HG03280 (cell line): ENCODE measurements at regions not wholly inside any gene's neighbourhood (a gene's known extent, or its start where the extent isn't known, plus 50 kb on each side); places are given as distances from the start of the nearest gene placed in this dataset.

Experiments used
- ATAC-seq: cut with Tn5 transposase; IDR thresholded peaks from one replicate; pipeline ENCODE4 v1.9.1; 2021; ENCODE audit warnings: mild to moderate bottlenecking, moderate library complexity; ENCODE audit not compliant: unreplicated experiment

DNA sequence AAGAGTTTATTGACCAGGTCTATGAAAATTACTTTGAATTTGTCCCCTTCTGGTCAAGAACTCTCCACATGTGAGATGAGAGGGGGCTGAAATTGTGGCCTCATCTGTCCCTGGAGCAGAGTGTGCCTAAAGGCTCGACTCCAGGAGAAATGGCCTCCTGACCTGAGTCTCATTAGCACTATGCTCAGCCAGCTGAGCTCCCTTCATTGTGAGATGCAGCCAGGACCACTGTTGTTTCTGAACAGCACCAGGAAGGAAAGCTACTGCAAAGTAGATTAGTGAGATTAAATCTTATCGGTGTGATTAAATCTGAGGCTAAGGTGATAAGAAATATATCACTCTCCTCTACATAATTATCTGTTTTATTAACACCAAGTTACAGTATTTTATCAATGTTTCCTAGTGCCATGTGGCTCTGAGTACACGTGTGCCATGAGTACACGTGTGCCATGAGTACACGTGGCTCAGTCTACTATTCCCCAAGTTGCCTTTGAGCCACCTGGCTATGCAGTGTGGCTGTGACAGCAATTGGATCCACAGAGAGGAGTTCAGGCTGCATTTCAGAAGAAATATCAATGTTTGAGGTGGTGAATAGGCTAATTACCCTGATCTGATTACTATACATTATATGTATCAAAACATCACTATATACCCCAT, 126.9 kb downstream of the IPMK start:
- no peak for ATAC-seq

- ATAC-seq = no peak
Measured at GRCh38 chr10:58140054-58140453, 127.6 kb downstream of the IPMK start.

DNA sequence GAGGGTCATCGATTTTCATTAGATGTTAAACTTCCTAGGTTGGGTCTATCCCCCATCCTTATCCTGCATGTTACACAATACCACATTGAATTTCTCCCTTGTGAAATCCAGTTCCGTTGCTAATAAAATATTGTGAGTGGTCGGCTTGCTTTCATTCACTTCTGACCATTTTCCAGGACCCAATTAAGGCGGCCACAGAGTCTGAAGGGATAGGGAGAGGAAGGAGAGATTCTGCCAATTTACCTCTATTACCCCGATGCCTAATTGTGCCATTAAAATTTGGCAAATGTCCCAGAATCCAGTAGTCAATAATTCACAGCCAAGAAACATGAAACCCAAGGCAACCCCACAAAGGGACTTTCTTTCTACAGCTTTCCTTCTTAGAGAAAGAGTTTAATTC, 129.9 kb downstream of the IPMK start:
- ATAC-seq = no peak

- ATAC-seq = no peak
Measured at GRCh38 chr10:58115218-58116050, 152.3 kb downstream of the IPMK start.

- no peak for ATAC-seq
Measured at GRCh38 chr10:58109731-58110130, 158.0 kb downstream of the IPMK start.

DNA sequence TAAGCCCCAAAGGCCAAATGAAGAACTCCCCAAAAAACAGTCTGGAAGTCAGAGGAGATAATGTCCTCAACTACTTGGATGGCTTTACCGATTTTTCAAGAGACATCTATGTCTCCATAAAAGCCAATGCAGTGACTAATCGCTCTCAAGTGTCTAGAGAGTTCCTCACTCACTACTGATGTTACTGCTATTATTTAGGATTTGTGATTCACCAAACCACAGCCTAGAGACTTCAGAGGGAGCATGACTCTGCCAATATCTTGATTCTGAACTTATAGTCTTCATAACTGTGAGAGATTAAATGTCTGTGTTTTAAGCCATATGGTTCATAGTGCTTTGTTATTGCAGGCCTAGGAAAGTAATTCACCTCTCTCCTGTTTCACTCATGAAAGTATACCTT, 160.2 kb downstream of the IPMK start:
- ATAC-seq = no peak

DNA sequence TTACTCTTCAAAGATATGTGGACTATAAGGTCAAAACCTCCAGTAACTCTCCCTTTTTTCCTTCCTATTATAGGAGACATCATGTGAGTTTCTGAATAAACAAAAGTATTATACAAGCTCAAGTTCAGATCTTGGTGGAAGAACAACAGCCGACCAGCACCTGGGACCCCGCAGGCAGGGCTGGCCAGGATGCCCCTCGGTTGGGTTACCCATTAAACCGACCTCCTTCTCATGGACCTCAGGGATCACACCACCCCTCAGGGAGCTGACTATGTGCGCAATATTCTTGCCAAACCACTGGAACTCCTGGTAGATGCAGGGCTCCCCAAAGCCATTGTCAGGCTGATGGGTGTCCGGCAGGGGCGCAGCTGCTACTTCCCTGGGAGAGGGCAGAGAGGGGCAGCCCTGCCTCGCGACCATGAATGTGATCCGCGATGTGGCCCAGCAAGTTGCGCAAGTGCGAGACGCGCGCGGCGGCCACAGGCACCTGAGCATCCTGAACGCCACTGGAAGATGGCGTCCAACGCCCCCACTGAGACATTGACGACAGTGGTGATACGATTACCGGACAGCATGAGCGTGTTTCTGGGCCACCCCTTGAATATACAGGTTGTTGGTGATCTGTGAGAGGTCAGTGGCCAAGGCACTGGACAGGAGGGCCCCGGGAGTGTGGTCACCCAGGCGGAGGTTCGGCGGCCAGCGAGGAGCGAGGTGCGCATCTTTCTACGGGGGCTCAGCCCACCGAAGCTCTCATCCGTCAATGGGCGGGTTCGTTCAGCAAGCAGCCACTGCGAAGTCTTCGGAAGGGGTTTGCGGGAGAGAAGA, 161.3 kb downstream of the IPMK start:
- ATAC-seq = no peak

DNA sequence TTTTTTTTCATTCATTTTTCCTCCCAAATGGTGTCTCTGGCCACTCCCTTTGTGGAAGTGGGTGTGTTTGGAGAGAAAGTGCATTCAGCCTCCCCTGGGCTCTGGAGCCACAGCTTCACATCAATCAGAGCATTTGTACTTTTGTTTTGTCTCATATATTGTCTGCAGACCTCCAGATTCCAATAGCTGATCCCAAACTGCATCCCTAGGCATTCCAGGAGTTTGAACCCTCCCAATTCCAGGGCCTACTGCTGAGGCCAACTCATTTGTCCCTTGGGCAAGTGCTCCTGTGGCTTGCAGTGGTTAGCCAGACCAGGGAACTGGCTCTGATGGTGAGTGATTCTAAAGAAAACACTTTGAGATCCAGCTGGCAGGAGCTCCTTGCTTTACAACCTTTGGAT, 163.3 kb downstream of the IPMK start:
- no peak for ATAC-seq

DNA sequence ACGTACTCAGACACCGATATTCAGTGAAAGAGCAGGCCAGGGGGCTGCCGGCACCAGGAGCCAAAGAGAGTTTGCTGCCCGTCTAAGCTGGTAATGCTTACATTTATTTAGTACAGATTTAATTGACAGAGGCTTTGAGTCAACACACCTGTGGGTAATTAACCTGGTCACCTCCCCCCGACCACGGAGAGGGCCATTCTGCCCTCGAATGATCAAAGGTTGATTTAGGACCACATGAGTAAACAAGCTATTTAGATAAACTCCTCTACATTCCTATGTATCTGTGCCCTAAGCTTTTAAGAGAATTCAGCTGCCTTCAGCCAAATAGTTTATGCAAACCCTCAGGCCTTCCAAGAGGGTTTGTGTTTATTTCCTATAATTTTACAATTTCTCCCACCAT, 164.8 kb downstream of the IPMK start:
- no peak for ATAC-seq

- no peak for ATAC-seq
Measured at GRCh38 chr10:58101682-58102081, 166.0 kb downstream of the IPMK start.

- peak; percentile 78 for ATAC-seq
Measured at GRCh38 chr10:58094985-58095718, 172.5 kb downstream of the IPMK start.

DNA sequence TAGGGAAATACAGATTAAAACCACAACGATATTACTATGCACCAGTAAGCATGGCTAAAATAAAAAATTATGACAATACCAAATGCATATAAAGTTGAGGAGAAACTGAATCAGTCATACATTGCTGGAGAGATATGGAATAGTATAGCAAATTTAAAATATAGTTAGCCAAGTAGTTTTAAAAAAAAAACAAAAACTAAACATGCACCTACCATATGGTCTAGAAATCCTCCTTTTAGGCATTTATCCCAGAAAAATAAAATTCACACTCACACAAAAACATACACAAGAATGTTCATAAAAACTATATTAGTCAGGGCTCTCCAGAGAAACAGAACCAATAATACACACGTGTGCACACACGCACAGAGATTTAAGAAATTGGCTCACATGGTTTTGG, 175.8 kb downstream of the IPMK start:
- ATAC-seq = no peak

DNA sequence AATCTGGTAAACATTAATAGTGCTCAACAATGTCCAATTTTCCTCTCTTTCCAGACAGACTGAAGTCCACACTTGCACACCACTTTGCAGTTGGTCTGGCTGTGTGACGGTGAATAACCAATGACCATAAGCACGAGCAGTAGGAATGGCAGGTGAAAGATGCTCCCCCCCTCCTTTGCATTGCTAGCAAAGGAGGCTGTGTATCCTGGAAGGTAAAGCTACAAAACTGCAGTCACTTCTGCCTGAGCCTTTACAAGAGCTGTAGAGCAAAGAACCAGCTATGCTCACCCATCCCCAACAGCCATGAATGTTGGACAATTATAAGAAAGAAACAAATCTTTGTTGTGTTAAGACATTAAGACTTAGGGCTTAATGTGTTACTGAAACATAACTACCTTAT, 178.0 kb downstream of the IPMK start:
- ATAC-seq = no peak

DNA sequence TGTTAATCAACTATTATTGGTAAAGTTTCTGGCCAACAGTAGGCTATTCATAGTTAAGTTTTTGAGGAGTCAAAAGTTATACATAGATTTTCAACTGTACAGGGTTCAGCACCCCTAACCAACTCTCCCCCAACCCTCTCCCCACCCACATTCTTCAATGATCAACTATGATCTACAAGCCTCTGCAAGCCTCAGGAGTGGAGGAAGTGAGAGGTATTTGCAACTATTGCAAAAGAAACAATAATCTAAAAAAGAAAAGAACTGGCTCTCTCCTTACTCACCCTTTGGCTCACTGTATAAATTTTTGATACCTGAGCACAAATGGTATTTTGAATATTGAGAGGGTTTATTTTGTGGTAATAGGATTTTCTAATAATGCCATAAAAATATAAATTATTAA, 179.8 kb downstream of the IPMK start:
- no peak for ATAC-seq

- no peak for ATAC-seq
Measured at GRCh38 chr10:58086763-58087150, 180.9 kb downstream of the IPMK start.

DNA sequence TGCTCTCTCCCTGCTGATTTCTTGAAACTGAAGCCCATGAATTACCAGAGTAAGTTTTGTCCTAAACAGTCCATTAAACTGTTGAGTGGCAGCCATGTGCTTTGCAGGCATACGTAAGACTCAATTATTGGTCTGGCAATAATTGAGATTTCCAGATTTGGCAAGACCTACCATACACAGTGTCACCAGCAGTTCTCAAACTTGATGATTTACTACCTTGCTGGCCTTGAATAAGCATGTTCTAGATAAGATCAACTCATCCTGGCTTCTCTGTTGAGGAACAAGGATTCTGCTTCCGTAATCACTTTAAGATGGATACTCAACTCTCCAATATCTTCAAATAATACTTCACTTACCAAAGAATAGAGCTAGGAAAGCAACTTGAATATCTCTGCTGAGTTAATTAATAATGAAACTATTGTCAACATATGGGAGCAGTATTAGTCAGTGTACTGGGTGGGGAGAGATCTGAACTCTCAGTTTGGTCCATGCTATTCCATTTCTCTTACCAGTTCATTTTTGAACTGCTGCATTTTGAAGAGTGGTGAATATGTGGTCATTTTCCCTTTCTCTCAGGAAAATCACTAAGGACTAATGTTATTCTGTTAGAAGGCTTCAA, 181.4 kb downstream of the IPMK start:
- ATAC-seq = no peak

DNA sequence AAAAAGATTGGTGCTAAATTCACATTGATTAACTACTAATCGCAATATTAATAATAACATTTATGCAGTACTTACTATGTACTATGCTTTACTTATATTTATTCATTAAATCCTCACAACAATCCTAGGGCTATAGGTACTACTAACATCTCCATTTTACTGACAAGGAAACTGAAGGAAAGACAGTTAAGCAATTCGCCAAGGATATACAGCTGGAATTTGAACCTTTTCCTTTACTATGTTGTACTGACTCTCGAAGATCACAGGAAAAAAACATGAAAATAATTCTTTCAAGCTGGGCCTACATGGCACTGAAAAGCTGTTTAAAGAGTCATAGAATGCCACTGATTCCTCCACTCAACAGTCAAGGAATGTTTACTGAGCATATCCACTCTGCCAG, 185.4 kb downstream of the IPMK start:
- ATAC-seq = no peak

DNA sequence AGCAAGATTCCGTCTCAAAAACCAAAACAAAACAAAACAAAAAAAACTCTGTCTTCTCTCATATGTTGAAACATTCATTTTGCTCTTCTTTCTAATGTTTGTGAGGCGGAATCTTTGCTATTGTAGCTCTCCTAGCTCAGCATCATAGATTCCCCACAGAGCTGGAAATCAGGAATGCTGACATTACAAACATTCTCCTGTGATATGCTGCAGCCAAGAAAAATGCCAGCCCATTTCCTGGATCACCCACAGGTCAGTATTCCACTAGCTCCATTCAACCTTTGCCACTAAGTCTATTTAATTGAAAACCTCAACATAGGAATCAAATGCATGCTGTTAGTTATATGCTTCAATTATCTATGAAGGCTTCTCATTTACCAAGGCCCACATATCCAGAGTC, 186.3 kb downstream of the IPMK start:
- ATAC-seq = no peak

GRCh38 chr10:58079461-58079860, 188.2 kb downstream of the IPMK start:
- ATAC-seq = no peak

DNA sequence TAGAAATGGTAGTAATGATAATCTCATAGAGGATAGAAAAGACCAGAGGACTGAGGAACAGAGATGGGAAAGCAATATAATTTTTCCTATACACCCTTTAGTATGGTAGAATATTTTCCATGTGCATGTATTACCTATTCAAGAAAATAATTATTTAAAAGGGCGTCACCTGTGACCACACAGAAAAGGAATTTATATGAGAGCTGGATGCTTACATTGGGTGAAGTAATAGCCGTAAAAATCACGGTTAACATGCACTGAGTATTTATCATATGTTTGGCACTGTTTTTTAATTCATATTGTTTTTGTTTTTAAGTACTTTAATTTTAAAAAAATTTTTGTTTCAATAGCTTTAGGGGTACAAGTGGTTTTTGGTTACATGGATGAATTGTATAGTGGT, 195.1 kb downstream of the IPMK start:
- no peak for ATAC-seq

GRCh38 chr10:58070956-58071355, 196.7 kb downstream of the IPMK start:
- ATAC-seq = no peak
